K562 (cell line): ENCODE measurements at regions not wholly inside any gene's neighbourhood (a gene's known extent, or its start where the extent isn't known, plus 50 kb on each side); places are given as distances from the start of the nearest gene placed in this dataset.

Experiments
- BCLAF1 ChIP-seq, 2 experiments: fragments of 450-650 bp in 1 of 2; IDR thresholded peaks; 2 replicates each; pipeline ENCODE4 v1.6.1; 2011 to 2017; ENCODE audit warnings: low read depth in 2 of 2, antibody characterized with exemption in 1 of 2, borderline replicate concordance in 1 of 2, low read length in 1 of 2, mild to moderate bottlenecking in 1 of 2, mixed read lengths in 1 of 2; ENCODE audit not compliant: control insufficient read depth in 1 of 2
- BRF2 ChIP-seq: IDR thresholded peaks from 3 replicates; pipeline ENCODE4 v1.6.1; 2011; ENCODE audit warnings: borderline replicate concordance, mild to moderate bottlenecking; ENCODE audit not compliant: insufficient read length, insufficient read depth
- CTCF ChIP-seq, 3 experiments: IDR thresholded peaks in 2 of 3; conservative IDR thresholded peaks in 1 of 3; 2 replicates each; pipeline ENCODE4 v1.5.1; 2011 to 2012; ENCODE audit warnings: low read length in 3 of 3, mild to moderate bottlenecking in 3 of 3, control low read depth in 2 of 3, improper control_type of control experiment in 1 of 3, inconsistent platforms in 1 of 3, low read depth in 1 of 3, mixed read lengths in 1 of 3, moderate library complexity in 1 of 3; ENCODE audit not compliant: insufficient read depth in 2 of 3
- ETS1 ChIP-seq: conservative IDR thresholded peaks from 2 replicates; pipeline ENCODE4 v1.6.1; 2011; ENCODE audit warnings: low read depth, mild to moderate bottlenecking, low read length; ENCODE audit not compliant: control insufficient read depth
- JUNB ChIP-seq: fragments of 450-650 bp; formaldehyde crosslinking; conservative IDR thresholded peaks from 2 replicates; pipeline ENCODE4 v1.4.0; 2020; ENCODE audit warnings: mild to moderate bottlenecking
- KDM2B ChIP-seq: fragments of 250-450 bp; sonication (Bioruptor Pico); IDR thresholded peaks from 2 replicates; pipeline ENCODE4 v1.8.0; 2021; ENCODE audit warnings: mild to moderate bottlenecking, moderate library complexity
- MAZ ChIP-seq, 2 experiments: fragments of 450-650 bp in 1 of 2; sonication (generic) in 1 of 2; formaldehyde crosslinking; IDR thresholded peaks in 1 of 2; conservative IDR thresholded peaks in 1 of 2; 2 replicates each; pipeline versions ENCODE4 v1.4.0 to v1.5.0; 2020; ENCODE audit warnings: mild to moderate bottlenecking in 1 of 2, missing genetic modification reagents in 1 of 2
- MNT ChIP-seq, 2 experiments: fragments of 450-650 bp; conservative IDR thresholded peaks; 2 replicates each; pipeline ENCODE4 v1.6.1; 2017; ENCODE audit warnings: mild to moderate bottlenecking in 2 of 2, moderate library complexity in 2 of 2
- PHF8 ChIP-seq: fragments of 200-600 bp; sonication (generic); IDR thresholded peaks from 2 replicates; pipeline ENCODE4 v1.6.1; 2012; ENCODE audit warnings: mixed run types, mild to moderate bottlenecking, inconsistent platforms, low read length, moderate library complexity, borderline replicate concordance
- YY1 ChIP-seq, 3 experiments: IDR thresholded peaks; 2 replicates each; pipeline ENCODE4 v1.6.1; 2011; ENCODE audit warnings: low read length in 2 of 3, mild to moderate bottlenecking in 2 of 3, moderate library complexity in 2 of 3, borderline replicate concordance in 1 of 3, control low read depth in 1 of 3, low read depth in 1 of 3; ENCODE audit not compliant: insufficient read depth in 3 of 3, insufficient replicate concordance in 2 of 3, control insufficient read depth in 1 of 3, insufficient read length in 1 of 3; ENCODE audit errors: extremely low read depth in 1 of 3
- ZBTB17 ChIP-seq: fragments of 450-650 bp; formaldehyde crosslinking; IDR thresholded peaks from 2 replicates; pipeline ENCODE4 v1.4.0; 2020; ENCODE audit warnings: mild to moderate bottlenecking
- ZNF274 ChIP-seq: IDR thresholded peaks from 2 replicates; pipeline ENCODE4 v1.6.1; 2011; ENCODE audit warnings: low read depth, mild to moderate bottlenecking, low read length, moderate library complexity, borderline replicate concordance
- ZNF384 ChIP-seq: IDR thresholded peaks from 2 replicates; pipeline ENCODE4 v1.6.1; 2012; ENCODE audit warnings: low read depth, low read length, improper control_type of control experiment

GRCh38 chr11:130629039-130629438, 180.6 kb downstream of the ADAMTS15 start:
- TF ChIP-seq BRF2 = no peak
- TF ChIP-seq CTCF (IDR thresholded peaks at IDR 0.05 in 2 of 3, conservative IDR thresholded peaks at IDR 0.05 in 1 of 3; ENCODE audit: insufficient read depth in 2 of 3, low read depth in 1 of 3, low read length in 3 of 3) = no peak
- no peak for TF ChIP-seq JUNB (CRISPR knock-in tag)
- TF ChIP-seq ZNF274 = no peak
- TF ChIP-seq ETS1 = no peak
- no peak for TF ChIP-seq KDM2B (CRISPR knock-in tag)
- no peak for TF ChIP-seq PHF8
- TF ChIP-seq MNT (conservative IDR thresholded peaks at IDR 0.05) = no peak
- TF ChIP-seq ZBTB17 (CRISPR knock-in tag) = no peak
- TF ChIP-seq YY1 (IDR thresholded peaks at IDR 0.05; ENCODE audit: borderline replicate concordance in 1 of 3, control insufficient read depth in 1 of 3, extremely low read depth in 1 of 3, insufficient read depth in 3 of 3, insufficient read length in 1 of 3, insufficient replicate concordance in 2 of 3, low read depth in 1 of 3, low read length in 2 of 3) = no peak
- TF ChIP-seq ZNF384 = no peak
- no peak for TF ChIP-seq BCLAF1 (IDR thresholded peaks at IDR 0.05; ENCODE audit: borderline replicate concordance in 1 of 2, control insufficient read depth in 1 of 2, low read depth in 2 of 2, low read length in 1 of 2)
- TF ChIP-seq MAZ (CRISPR knock-in tag; conservative IDR thresholded peaks at IDR 0.05 in 1 of 2, IDR thresholded peaks at IDR 0.05 in 1 of 2) = no peak
